Lower leg skin (tissue), 3 donors: ENCODE measurements at regions not wholly inside any gene's neighbourhood (a gene's known extent, or its start where the extent isn't known, plus 50 kb on each side); places are given as distances from the start of the nearest gene placed in this dataset.

Experiments used
- POLR2A ChIP-seq, 2 donors: fragments of 450-650 bp; IDR thresholded peaks; one replicate each; pipeline ENCODE4 v1.6.1; 2016 to 2017; ENCODE audit warnings: antibody characterized with exemption in 2 of 2, mild to moderate bottlenecking in 1 of 2, moderate library complexity in 1 of 2
- TF ChIP-seq, protein P1 (sequence below), 3 donors: fragments of 450-650 bp; IDR thresholded peaks; one replicate each; pipeline ENCODE4 v1.5.1; 2016; ENCODE audit warnings: antibody characterized with exemption in 3 of 3, mild to moderate bottlenecking in 3 of 3, moderate library complexity in 2 of 3

DNA sequence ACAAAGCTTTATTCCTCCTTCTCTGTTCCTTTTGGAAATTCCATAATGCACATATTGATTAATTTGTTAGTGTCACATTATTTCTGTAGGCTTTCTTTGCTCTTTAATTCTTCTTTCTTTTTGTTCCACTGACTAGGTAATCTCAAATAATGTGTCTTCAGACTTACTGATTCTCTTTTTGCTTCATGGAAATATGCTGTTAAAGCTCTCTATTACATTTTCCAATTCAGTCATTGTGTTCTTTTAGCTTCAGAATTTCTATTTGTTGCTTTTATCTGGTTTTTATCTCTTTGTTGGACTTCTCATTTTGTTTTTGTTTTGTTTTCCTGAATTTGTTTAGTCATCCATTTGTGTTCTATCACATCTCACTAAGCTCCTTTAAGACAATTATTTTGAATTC is 147.0 kb upstream of the EOMES start:
- no peak for TF ChIP-seq POLR2A (IDR thresholded peaks at IDR 0.05)
- TF ChIP-seq, protein P1, sequence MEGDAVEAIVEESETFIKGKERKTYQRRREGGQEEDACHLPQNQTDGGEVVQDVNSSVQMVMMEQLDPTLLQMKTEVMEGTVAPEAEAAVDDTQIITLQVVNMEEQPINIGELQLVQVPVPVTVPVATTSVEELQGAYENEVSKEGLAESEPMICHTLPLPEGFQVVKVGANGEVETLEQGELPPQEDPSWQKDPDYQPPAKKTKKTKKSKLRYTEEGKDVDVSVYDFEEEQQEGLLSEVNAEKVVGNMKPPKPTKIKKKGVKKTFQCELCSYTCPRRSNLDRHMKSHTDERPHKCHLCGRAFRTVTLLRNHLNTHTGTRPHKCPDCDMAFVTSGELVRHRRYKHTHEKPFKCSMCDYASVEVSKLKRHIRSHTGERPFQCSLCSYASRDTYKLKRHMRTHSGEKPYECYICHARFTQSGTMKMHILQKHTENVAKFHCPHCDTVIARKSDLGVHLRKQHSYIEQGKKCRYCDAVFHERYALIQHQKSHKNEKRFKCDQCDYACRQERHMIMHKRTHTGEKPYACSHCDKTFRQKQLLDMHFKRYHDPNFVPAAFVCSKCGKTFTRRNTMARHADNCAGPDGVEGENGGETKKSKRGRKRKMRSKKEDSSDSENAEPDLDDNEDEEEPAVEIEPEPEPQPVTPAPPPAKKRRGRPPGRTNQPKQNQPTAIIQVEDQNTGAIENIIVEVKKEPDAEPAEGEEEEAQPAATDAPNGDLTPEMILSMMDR (IDR thresholded peaks at IDR 0.05) = no peak
